ENCODE measurements at regions not wholly inside any gene's neighbourhood (a gene's known extent, or its start where the extent isn't known, plus 50 kb on each side); places are given as distances from the start of the nearest gene placed in this dataset.

GRCh38 chr1:4428711-4429110 lies 225.7 kb upstream of the AJAP1 start:
- intact Hi-C loops (cut with DNase I; ENCODE audit: low total_unique reads), result no loop called here
- DNase-seq (ENCODE audit: low spot score in 2 of 2), result no peak
- no peak for TF ChIP-seq POLR2A (IDR thresholded peaks at IDR 0.05)
- no peak for TF ChIP-seq CTCF (IDR thresholded peaks at IDR 0.05)
- H3K4me3 ChIP-seq (ENCODE audit: low read depth, poor library complexity, severe bottlenecking), result no peak overlapping the region

GRCh38 chr1:4430406-4431365 lies 223.7 kb upstream of the AJAP1 start:
- TF ChIP-seq CTCF (IDR thresholded peaks at IDR 0.05) (no peak), POLR2A (IDR thresholded peaks at IDR 0.05) (no peak)
- 73 to 78% methylated on average over 9 to 10 of the region's 10 CpGs for WGBS, 2 donors
- no peak overlapping the region for H3K4me3 ChIP-seq (ENCODE audit: low read depth, poor library complexity, severe bottlenecking)
- intact Hi-C loops (cut with DNase I; ENCODE audit: low total_unique reads), result no loop called here
- DNase-seq (ENCODE audit: low spot score in 2 of 2), result peak in 1 of 2 donors; percentile 76

GRCh38 chr1:4431491-4431890 lies 222.9 kb upstream of the AJAP1 start:
- no peak for TF ChIP-seq CTCF (IDR thresholded peaks at IDR 0.05)
- no peak overlapping the region for H3K4me3 ChIP-seq (ENCODE audit: low read depth, poor library complexity, severe bottlenecking)
- intact Hi-C loops (cut with DNase I; ENCODE audit: low total_unique reads), result no loop called here
- peak in 1 of 2 donors; percentile 68 for DNase-seq (ENCODE audit: low spot score in 2 of 2)
- 52 to 56% methylated on average over 6 of the region's 6 CpGs for WGBS, 2 donors

- DNase-seq (ENCODE audit: low spot score in 2 of 2), result peak in 1 of 2 donors; percentile 52
- WGBS, 2 donors, result 91 to 93% methylated on average over 7 of the region's 7 CpGs
- TF ChIP-seq CTCF (IDR thresholded peaks at IDR 0.05) (no peak), POLR2A (IDR thresholded peaks at IDR 0.05) (no peak)
- H3K4me3 ChIP-seq (ENCODE audit: low read depth, poor library complexity, severe bottlenecking), result no peak overlapping the region
- intact Hi-C loops (cut with DNase I; ENCODE audit: low total_unique reads), result no loop called here
Measured at GRCh38 chr1:4433075-4433474, 221.3 kb upstream of the AJAP1 start.

GRCh38 chr1:4444086-4444485 lies 210.3 kb upstream of the AJAP1 start:
- WGBS, 2 donors, result 64 to 86% methylated on average over 5 of the region's 5 CpGs
- DNase-seq (ENCODE audit: low spot score in 2 of 2), result no peak
- no peak overlapping the region for H3K4me3 ChIP-seq (ENCODE audit: low read depth, poor library complexity, severe bottlenecking)
- intact Hi-C loops (cut with DNase I; ENCODE audit: low total_unique reads), result no loop called here
- no peak for TF ChIP-seq POLR2A (IDR thresholded peaks at IDR 0.05)
- TF ChIP-seq CTCF (IDR thresholded peaks at IDR 0.05), result no peak
